ENCODE measurements at regions not wholly inside any gene's neighbourhood (a gene's known extent, or its start where the extent isn't known, plus 50 kb on each side); places are given as distances from the start of the nearest gene placed in this dataset.

- TF ChIP-seq EZH2 (IDR thresholded peaks at IDR 0.05; ENCODE audit: low read depth, unreplicated experiment) (no peak), POLR2AphosphoS5 (IDR thresholded peaks at IDR 0.05; ENCODE audit: low read depth) (no peak), CTCF (conservative IDR thresholded peaks at IDR 0.05; ENCODE audit: low read depth in 2 of 2) (no peak), STAT1 (IDR thresholded peaks at IDR 0.05; ENCODE audit: unreplicated experiment) (no peak)
Measured at GRCh38 chr14:43043850-43044249, 1437.2 kb downstream of the LRFN5 start.

Data from GM23338 (cell line).